ENCODE measurements at regions not wholly inside any gene's neighbourhood (a gene's known extent, or its start where the extent isn't known, plus 50 kb on each side); places are given as distances from the start of the nearest gene placed in this dataset.

DNA sequence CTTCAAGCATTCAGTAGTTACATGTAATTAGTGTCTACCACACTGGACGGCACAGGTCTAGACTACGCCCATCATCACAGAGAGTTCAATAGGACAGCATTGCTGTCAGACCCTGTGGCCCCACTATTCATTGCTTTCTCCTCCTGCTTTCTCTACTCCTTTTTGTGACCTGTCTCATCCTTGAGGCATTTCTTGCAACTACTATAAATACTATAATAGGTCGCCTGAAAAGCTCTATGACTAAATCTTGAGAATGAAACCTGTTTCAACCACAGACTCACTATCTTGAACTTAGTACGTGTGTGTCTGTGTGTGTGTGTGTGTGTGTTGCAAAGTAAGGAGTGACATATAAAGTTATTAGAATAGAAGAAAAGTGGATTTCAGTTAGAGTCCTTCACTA is 252.9 kb upstream of the KLF3 start:
- TF ChIP-seq, protein P1, sequence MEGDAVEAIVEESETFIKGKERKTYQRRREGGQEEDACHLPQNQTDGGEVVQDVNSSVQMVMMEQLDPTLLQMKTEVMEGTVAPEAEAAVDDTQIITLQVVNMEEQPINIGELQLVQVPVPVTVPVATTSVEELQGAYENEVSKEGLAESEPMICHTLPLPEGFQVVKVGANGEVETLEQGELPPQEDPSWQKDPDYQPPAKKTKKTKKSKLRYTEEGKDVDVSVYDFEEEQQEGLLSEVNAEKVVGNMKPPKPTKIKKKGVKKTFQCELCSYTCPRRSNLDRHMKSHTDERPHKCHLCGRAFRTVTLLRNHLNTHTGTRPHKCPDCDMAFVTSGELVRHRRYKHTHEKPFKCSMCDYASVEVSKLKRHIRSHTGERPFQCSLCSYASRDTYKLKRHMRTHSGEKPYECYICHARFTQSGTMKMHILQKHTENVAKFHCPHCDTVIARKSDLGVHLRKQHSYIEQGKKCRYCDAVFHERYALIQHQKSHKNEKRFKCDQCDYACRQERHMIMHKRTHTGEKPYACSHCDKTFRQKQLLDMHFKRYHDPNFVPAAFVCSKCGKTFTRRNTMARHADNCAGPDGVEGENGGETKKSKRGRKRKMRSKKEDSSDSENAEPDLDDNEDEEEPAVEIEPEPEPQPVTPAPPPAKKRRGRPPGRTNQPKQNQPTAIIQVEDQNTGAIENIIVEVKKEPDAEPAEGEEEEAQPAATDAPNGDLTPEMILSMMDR (IDR thresholded peaks at IDR 0.05; ENCODE audit: poor library complexity, severe bottlenecking) = no peak
- TF ChIP-seq EZH2 (IDR thresholded peaks at IDR 0.05; ENCODE audit: borderline replicate concordance, insufficient read depth, low read length, poor library complexity, severe bottlenecking) = no peak
- TF ChIP-seq TAF1 (IDR thresholded peaks at IDR 0.05; ENCODE audit: low read depth) = no peak
- no peak for TF ChIP-seq SMC3 (conservative IDR thresholded peaks at IDR 0.05; ENCODE audit: poor library complexity)
- TF ChIP-seq, protein P2, sequence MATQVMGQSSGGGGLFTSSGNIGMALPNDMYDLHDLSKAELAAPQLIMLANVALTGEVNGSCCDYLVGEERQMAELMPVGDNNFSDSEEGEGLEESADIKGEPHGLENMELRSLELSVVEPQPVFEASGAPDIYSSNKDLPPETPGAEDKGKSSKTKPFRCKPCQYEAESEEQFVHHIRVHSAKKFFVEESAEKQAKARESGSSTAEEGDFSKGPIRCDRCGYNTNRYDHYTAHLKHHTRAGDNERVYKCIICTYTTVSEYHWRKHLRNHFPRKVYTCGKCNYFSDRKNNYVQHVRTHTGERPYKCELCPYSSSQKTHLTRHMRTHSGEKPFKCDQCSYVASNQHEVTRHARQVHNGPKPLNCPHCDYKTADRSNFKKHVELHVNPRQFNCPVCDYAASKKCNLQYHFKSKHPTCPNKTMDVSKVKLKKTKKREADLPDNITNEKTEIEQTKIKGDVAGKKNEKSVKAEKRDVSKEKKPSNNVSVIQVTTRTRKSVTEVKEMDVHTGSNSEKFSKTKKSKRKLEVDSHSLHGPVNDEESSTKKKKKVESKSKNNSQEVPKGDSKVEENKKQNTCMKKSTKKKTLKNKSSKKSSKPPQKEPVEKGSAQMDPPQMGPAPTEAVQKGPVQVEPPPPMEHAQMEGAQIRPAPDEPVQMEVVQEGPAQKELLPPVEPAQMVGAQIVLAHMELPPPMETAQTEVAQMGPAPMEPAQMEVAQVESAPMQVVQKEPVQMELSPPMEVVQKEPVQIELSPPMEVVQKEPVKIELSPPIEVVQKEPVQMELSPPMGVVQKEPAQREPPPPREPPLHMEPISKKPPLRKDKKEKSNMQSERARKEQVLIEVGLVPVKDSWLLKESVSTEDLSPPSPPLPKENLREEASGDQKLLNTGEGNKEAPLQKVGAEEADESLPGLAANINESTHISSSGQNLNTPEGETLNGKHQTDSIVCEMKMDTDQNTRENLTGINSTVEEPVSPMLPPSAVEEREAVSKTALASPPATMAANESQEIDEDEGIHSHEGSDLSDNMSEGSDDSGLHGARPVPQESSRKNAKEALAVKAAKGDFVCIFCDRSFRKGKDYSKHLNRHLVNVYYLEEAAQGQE (IDR thresholded peaks at IDR 0.05; ENCODE audit: borderline replicate concordance) = no peak
- TF ChIP-seq RAD21 (conservative IDR thresholded peaks at IDR 0.05) = no peak
- no peak for TF ChIP-seq POLR2AphosphoS5 (IDR thresholded peaks at IDR 0.05)
- TF ChIP-seq EP300 (conservative IDR thresholded peaks at IDR 0.05; ENCODE audit: poor library complexity, severe bottlenecking) = no peak
